ENCODE measurements at regions not wholly inside any gene's neighbourhood (a gene's known extent, or its start where the extent isn't known, plus 50 kb on each side); places are given as distances from the start of the nearest gene placed in this dataset.

- TF ChIP-seq CTCF (IDR thresholded peaks at IDR 0.05) (no peak), EZH2 (IDR thresholded peaks at IDR 0.05) (no peak)
Measured at GRCh38 chr9:23050548-23050947, 603.9 kb downstream of the DMRTA1 start.

All from neural progenitor cell (in vitro differentiated cells).